Activated CD8-positive, alpha-beta T cell treated with anti-CD3 and anti-CD28 coated beads, Interleukin-2, amount 10 ng/mL, durations not matched to agents 7 days and 5 days (primary cell): ENCODE measurements at regions not wholly inside any gene's neighbourhood (a gene's known extent, or its start where the extent isn't known, plus 50 kb on each side); places are given as distances from the start of the nearest gene placed in this dataset.

Experiments
- ATAC-seq: fragments of 150-1000 bp; cut with Tn5 transposase; one replicate; pipeline ENCODE4 v1.10.0; 2021; ENCODE audit warnings: moderate library complexity
- CTCF ChIA-PET: fragments of 350-600 bp; sonication (Branson Sonifier 250); formaldehyde crosslinking; loops from one replicate; lab custom pipeline; 2021; ENCODE audit warnings: antibody characterized with exemption; lab: Charles Lee
- POLR2A ChIA-PET: fragments of 350-600 bp; sonication (Branson Sonifier 250); formaldehyde crosslinking; loops from one replicate; lab custom pipeline; 2021; ENCODE audit warnings: antibody characterized with exemption; lab: Charles Lee
- DNase-seq: peaks from one replicate; pipeline ENCODE4 v3.0.0-alpha.2; 2020
- H3K27ac Mint-ChIP-seq: one replicate; pipeline ENCODE4 v1.8.0; 2021; ENCODE audit warnings: mild to moderate bottlenecking, mixed read lengths
- H3K27me3 Mint-ChIP-seq: one replicate; pipeline ENCODE4 v1.8.0; 2021; ENCODE audit warnings: low read depth, mixed read lengths
- H3K36me3 Mint-ChIP-seq: one replicate; pipeline ENCODE4 v1.8.0; 2021; ENCODE audit warnings: low read depth, mixed read lengths
- H3K4me1 Mint-ChIP-seq: one replicate; pipeline ENCODE4 v1.8.0; 2021; ENCODE audit warnings: low read depth, mixed read lengths
- H3K4me3 Mint-ChIP-seq: one replicate; pipeline ENCODE4 v1.8.0; 2021; ENCODE audit warnings: mild to moderate bottlenecking, mixed read lengths
- H3K9me3 Mint-ChIP-seq: one replicate; pipeline ENCODE4 v1.8.0; 2022; ENCODE audit warnings: mixed read lengths; ENCODE audit not compliant: insufficient read depth

GRCh38 chr4:22336822-22337221 lies 179.0 kb downstream of the ADGRA3 start:
- ATAC-seq = no peak
- Mint-ChIP-seq H3K9me3 (no peaks in the 10 kb centered on the region), H3K27me3 (no peaks in the 10 kb centered on the region), H3K4me1 (no peaks in the 10 kb centered on the region), H3K4me3 (no peak overlapping the region), H3K36me3 (no peaks in the 10 kb centered on the region), H3K27ac (no peak overlapping the region)
- DNase-seq = no peak
- CTCF ChIA-PET = no interaction called here
- POLR2A ChIA-PET = no interaction called here

GRCh38 chr4:22334155-22334554 lies 181.7 kb downstream of the ADGRA3 start:
- no peaks in the 10 kb centered on the region for H3K9me3 Mint-ChIP-seq
- H3K4me3 Mint-ChIP-seq = no peak overlapping the region
- CTCF ChIA-PET = interaction anchor here (0.9 kb wide), 1 partner anchor 55 kb away, joined by 3 read pairs; no protein-coding TSS in a partner anchor
- POLR2A ChIA-PET = no interaction called here
- no peaks in the 10 kb centered on the region for H3K27me3 Mint-ChIP-seq
- ATAC-seq (no peak), DNase-seq (no peak)
- H3K4me1 Mint-ChIP-seq = no peaks in the 10 kb centered on the region
- no peak overlapping the region for H3K27ac Mint-ChIP-seq
- no peaks in the 10 kb centered on the region for H3K36me3 Mint-ChIP-seq

- H3K4me1 Mint-ChIP-seq = no peaks in the 10 kb centered on the region
Observed at GRCh38 chr4:22324422-22324821, 191.4 kb downstream of the ADGRA3 start.

GRCh38 chr4:22323691-22324090 lies 192.2 kb downstream of the ADGRA3 start:
- Mint-ChIP-seq H3K27me3 (no peaks in the 10 kb centered on the region), H3K9me3 (no peaks in the 10 kb centered on the region), H3K27ac (no peak overlapping the region), H3K4me3 (no peak overlapping the region), H3K4me1 (no peaks in the 10 kb centered on the region), H3K36me3 (no peaks in the 10 kb centered on the region)
- CTCF ChIA-PET = no interaction called here
- POLR2A ChIA-PET = no interaction called here
- DNase-seq (no peak), ATAC-seq (no peak)

More at GRCh38 chr4:22324422-22324821, 191.4 kb downstream of the ADGRA3 start:
- ATAC-seq (no peak), DNase-seq (no peak)
- Mint-ChIP-seq H3K27ac (no peak overlapping the region), H3K36me3 (no peaks in the 10 kb centered on the region), H3K4me3 (no peak overlapping the region), H3K9me3 (no peaks in the 10 kb centered on the region), H3K27me3 (no peaks in the 10 kb centered on the region)
- ChIA-PET CTCF (no interaction called here), POLR2A (no interaction called here)

- Mint-ChIP-seq H3K27ac (no peak overlapping the region), H3K36me3 (no peaks in the 10 kb centered on the region), H3K4me3 (no peak overlapping the region), H3K4me1 (no peaks in the 10 kb centered on the region), H3K27me3 (no peaks in the 10 kb centered on the region), H3K9me3 (no peaks in the 10 kb centered on the region)
- ATAC-seq = no peak
- no peak for DNase-seq
- ChIA-PET CTCF (no interaction called here), POLR2A (no interaction called here)
Observed at GRCh38 chr4:22322996-22323395, 192.9 kb downstream of the ADGRA3 start.

- no peaks in the 10 kb centered on the region for H3K9me3 Mint-ChIP-seq
- ATAC-seq (no peak), DNase-seq (no peak)
- H3K4me1 Mint-ChIP-seq = no peaks in the 10 kb centered on the region
- no peaks in the 10 kb centered on the region for H3K36me3 Mint-ChIP-seq
- no peaks in the 10 kb centered on the region for H3K27me3 Mint-ChIP-seq
- H3K27ac Mint-ChIP-seq = no peak overlapping the region
- ChIA-PET CTCF (no interaction called here), POLR2A (no interaction called here)
- H3K4me3 Mint-ChIP-seq = no peak overlapping the region
Observed at GRCh38 chr4:22315628-22316027, 200.2 kb downstream of the ADGRA3 start.

GRCh38 chr4:22313976-22314375 lies 201.9 kb downstream of the ADGRA3 start:
- Mint-ChIP-seq H3K4me3 (no peak overlapping the region), H3K36me3 (no peaks in the 10 kb centered on the region), H3K9me3 (no peaks in the 10 kb centered on the region), H3K27me3 (no peaks in the 10 kb centered on the region), H3K4me1 (no peaks in the 10 kb centered on the region), H3K27ac (no peak overlapping the region)
- no peak for DNase-seq
- ATAC-seq = no peak
- CTCF ChIA-PET = interaction anchor here (1.0 kb wide), 1 partner anchor 140 kb away, joined by 4 read pairs; no protein-coding TSS in a partner anchor
- POLR2A ChIA-PET = no interaction called here

- ATAC-seq = no peak
- H3K4me3 Mint-ChIP-seq = no peak overlapping the region
Observed at GRCh38 chr4:22312113-22312512, 203.8 kb downstream of the ADGRA3 start.

GRCh38 chr4:22301253-22301652 lies 214.6 kb downstream of the ADGRA3 start:
- Mint-ChIP-seq H3K9me3 (no peaks in the 10 kb centered on the region), H3K4me3 (no peak overlapping the region), H3K27ac (no peak overlapping the region)

More at GRCh38 chr4:22312113-22312512, 203.8 kb downstream of the ADGRA3 start:
- ChIA-PET POLR2A (no interaction called here), CTCF (no interaction called here)
- Mint-ChIP-seq H3K27me3 (no peaks in the 10 kb centered on the region), H3K36me3 (no peaks in the 10 kb centered on the region), H3K27ac (no peak overlapping the region), H3K4me1 (no peaks in the 10 kb centered on the region), H3K9me3 (no peaks in the 10 kb centered on the region)
- DNase-seq = no peak

GRCh38 chr4:22299678-22300077 lies 216.2 kb downstream of the ADGRA3 start:
- Mint-ChIP-seq H3K4me3 (no peak overlapping the region), H3K27ac (no peak overlapping the region), H3K9me3 (no peaks in the 10 kb centered on the region), H3K36me3 (no peaks in the 10 kb centered on the region), H3K27me3 (no peaks in the 10 kb centered on the region), H3K4me1 (no peaks in the 10 kb centered on the region)
- DNase-seq (no peak), ATAC-seq (no peak)
- ChIA-PET CTCF (no interaction called here), POLR2A (no interaction called here)

More at GRCh38 chr4:22301253-22301652, 214.6 kb downstream of the ADGRA3 start:
- no peaks in the 10 kb centered on the region for H3K27me3 Mint-ChIP-seq
- H3K4me1 Mint-ChIP-seq = no peaks in the 10 kb centered on the region
- CTCF ChIA-PET = no interaction called here
- POLR2A ChIA-PET = no interaction called here
- no peak for DNase-seq
- no peaks in the 10 kb centered on the region for H3K36me3 Mint-ChIP-seq
- ATAC-seq = no peak

GRCh38 chr4:22287631-22288030 lies 228.2 kb downstream of the ADGRA3 start:
- Mint-ChIP-seq H3K27me3 (no peaks in the 10 kb centered on the region), H3K27ac (no peak overlapping the region), H3K4me1 (no peaks in the 10 kb centered on the region), H3K36me3 (no peaks in the 10 kb centered on the region), H3K4me3 (no peak overlapping the region), H3K9me3 (no peaks in the 10 kb centered on the region)
- ChIA-PET CTCF (no interaction called here), POLR2A (no interaction called here)
- DNase-seq (no peak), ATAC-seq (no peak)

GRCh38 chr4:22268350-22269025 lies 247.4 kb downstream of the ADGRA3 start:
- Mint-ChIP-seq H3K9me3 (peaks cover 16% of the 10 kb centered on the region), H3K4me3 (no peak overlapping the region), H3K4me1 (no peaks in the 10 kb centered on the region), H3K27me3 (no peaks in the 10 kb centered on the region), H3K36me3 (no peaks in the 10 kb centered on the region), H3K27ac (no peak overlapping the region)
- CTCF ChIA-PET = no interaction called here
- POLR2A ChIA-PET = no interaction called here
- no peak for DNase-seq
- no peak for ATAC-seq

GRCh38 chr4:22264261-22264660 lies 251.6 kb downstream of the ADGRA3 start:
- H3K4me3 Mint-ChIP-seq = no peak overlapping the region
- peaks cover 10% of the 10 kb centered on the region for H3K9me3 Mint-ChIP-seq
- no peaks in the 10 kb centered on the region for H3K27me3 Mint-ChIP-seq
- ChIA-PET POLR2A (no interaction called here), CTCF (no interaction called here)
- ATAC-seq = no peak
- DNase-seq = no peak
- no peaks in the 10 kb centered on the region for H3K36me3 Mint-ChIP-seq
- no peaks in the 10 kb centered on the region for H3K4me1 Mint-ChIP-seq
- no peak overlapping the region for H3K27ac Mint-ChIP-seq
